Muscle of leg (tissue), 3 donors: ENCODE measurements at regions not wholly inside any gene's neighbourhood (a gene's known extent, or its start where the extent isn't known, plus 50 kb on each side); places are given as distances from the start of the nearest gene placed in this dataset.

ENCODE experiments used
- DNase-seq: peaks from one replicate; pipeline ENCODE4 v3.0.0; 2013
- H3K27ac ChIP-seq: one replicate; pipeline ENCODE4 v1.5.1; 2013; ENCODE audit warnings: mild to moderate bottlenecking, low read length, control low read depth
- H3K27me3 ChIP-seq: one replicate; pipeline ENCODE4 v1.6.1; 2013; ENCODE audit warnings: low read length; ENCODE audit not compliant: control insufficient read depth, insufficient read depth
- H3K36me3 ChIP-seq: one replicate; pipeline ENCODE4 v1.6.1; 2013; ENCODE audit warnings: low read length; ENCODE audit not compliant: control insufficient read depth, insufficient read depth
- H3K4me1 ChIP-seq: one replicate; pipeline ENCODE4 v1.6.1; 2013; ENCODE audit warnings: low read length; ENCODE audit not compliant: control insufficient read depth, insufficient read depth
- H3K4me3 ChIP-seq: one replicate; pipeline ENCODE4 v1.5.1; 2013; ENCODE audit warnings: low read length, control low read depth
- H3K9me3 ChIP-seq: replicated peaks from 2 replicates; pipeline ENCODE4 v1.6.1; 2013; ENCODE audit warnings: low read depth, low read length; ENCODE audit not compliant: control insufficient read depth
- WGBS: methylation state at CpG from one replicate; pipeline ENCODE4 v1.1.5; 2013; ENCODE audit warnings: missing lambda C conversion rate; ENCODE audit not compliant: insufficient coverage; 5-methylcytosine and 5-hydroxymethylcytosine counted together

- Histone ChIP-seq H3K36me3 (no peaks in the 10 kb centered on the region), H3K4me1 (no peaks in the 10 kb centered on the region), H3K27ac (no peak overlapping the region), H3K9me3 (no peaks in the 10 kb centered on the region), H3K4me3 (no peak overlapping the region), H3K27me3 (no peaks in the 10 kb centered on the region)
- DNase-seq: no peak
Measured at GRCh38 chr3:132209855-132210254, 107.4 kb upstream of the ACP3 start.

- no peaks in the 10 kb centered on the region for H3K36me3 ChIP-seq
- no peaks in the 10 kb centered on the region for H3K27me3 ChIP-seq
- no peaks in the 10 kb centered on the region for H3K4me1 ChIP-seq
- no peak for DNase-seq
- no peak overlapping the region for H3K4me3 ChIP-seq
- H3K9me3 ChIP-seq: no peaks in the 10 kb centered on the region
- WGBS: 45% methylated on average over 6 of the region's 9 CpGs
- H3K27ac ChIP-seq: no peak overlapping the region
Measured at GRCh38 chr3:132210476-132211346, 106.5 kb upstream of the ACP3 start.

GRCh38 chr3:132211896-132212295, 105.3 kb upstream of the ACP3 start:
- no peak overlapping the region for H3K4me3 ChIP-seq
- H3K4me1 ChIP-seq: no peaks in the 10 kb centered on the region

GRCh38 chr3:132218817-132219755, 98.1 kb upstream of the ACP3 start:
- Histone ChIP-seq H3K27me3 (no peaks in the 10 kb centered on the region), H3K4me1 (no peaks in the 10 kb centered on the region), H3K27ac (no peak overlapping the region), H3K4me3 (no peak overlapping the region), H3K9me3 (no peaks in the 10 kb centered on the region), H3K36me3 (no peaks in the 10 kb centered on the region)
- no peak for DNase-seq
- 60% methylated on average over 1 of the region's 3 CpGs for WGBS

More at GRCh38 chr3:132211896-132212295, 105.3 kb upstream of the ACP3 start:
- H3K27me3 ChIP-seq: no peaks in the 10 kb centered on the region
- H3K9me3 ChIP-seq: no peaks in the 10 kb centered on the region
- DNase-seq: no peak
- no peak overlapping the region for H3K27ac ChIP-seq
- no peaks in the 10 kb centered on the region for H3K36me3 ChIP-seq

- Histone ChIP-seq H3K27ac (no peak overlapping the region), H3K4me3 (no peak overlapping the region), H3K36me3 (no peaks in the 10 kb centered on the region), H3K27me3 (no peaks in the 10 kb centered on the region), H3K4me1 (no peaks in the 10 kb centered on the region), H3K9me3 (no peaks in the 10 kb centered on the region)
- 70% methylated on average over 3 of the region's 4 CpGs for WGBS
- DNase-seq: no peak
Measured at GRCh38 chr3:132220986-132221385, 96.2 kb upstream of the ACP3 start.

- H3K9me3 ChIP-seq: no peaks in the 10 kb centered on the region
- H3K4me1 ChIP-seq: no peaks in the 10 kb centered on the region
- 61% methylated on average over 3 of the region's 6 CpGs for WGBS
- no peak overlapping the region for H3K4me3 ChIP-seq
- no peak for DNase-seq
- H3K27ac ChIP-seq: no peak overlapping the region
- no peaks in the 10 kb centered on the region for H3K27me3 ChIP-seq
- H3K36me3 ChIP-seq: no peaks in the 10 kb centered on the region
Measured at GRCh38 chr3:132222868-132223538, 94.2 kb upstream of the ACP3 start.

- Histone ChIP-seq H3K9me3 (no peaks in the 10 kb centered on the region), H3K4me3 (no peak overlapping the region), H3K27ac (no peak overlapping the region), H3K4me1 (no peaks in the 10 kb centered on the region), H3K27me3 (no peaks in the 10 kb centered on the region), H3K36me3 (no peaks in the 10 kb centered on the region)
- no peak for DNase-seq
- no CpG with 5 or more reads among the region's 2 CpGs for WGBS
Measured at GRCh38 chr3:132225664-132226063, 91.5 kb upstream of the ACP3 start.

- H3K27ac ChIP-seq: no peak overlapping the region
Measured at GRCh38 chr3:132228923-132229322, 88.3 kb upstream of the ACP3 start.

GRCh38 chr3:132229641-132230040, 87.6 kb upstream of the ACP3 start:
- H3K36me3 ChIP-seq: no peaks in the 10 kb centered on the region
- no peak overlapping the region for H3K4me3 ChIP-seq
- no peaks in the 10 kb centered on the region for H3K27me3 ChIP-seq
- no peaks in the 10 kb centered on the region for H3K9me3 ChIP-seq
- no peak for DNase-seq
- H3K4me1 ChIP-seq: no peaks in the 10 kb centered on the region
- WGBS: 62% methylated on average over 1 of the region's 2 CpGs
- no peak overlapping the region for H3K27ac ChIP-seq

More at GRCh38 chr3:132228923-132229322, 88.3 kb upstream of the ACP3 start:
- Histone ChIP-seq H3K9me3 (no peaks in the 10 kb centered on the region), H3K4me1 (no peaks in the 10 kb centered on the region), H3K36me3 (no peaks in the 10 kb centered on the region), H3K27me3 (no peaks in the 10 kb centered on the region), H3K4me3 (no peak overlapping the region)
- whole genome bisulfite sequencing: 57% methylated on average over 2 of the region's 3 CpGs
- no peak for DNase-seq
